ENCODE measurements at regions not wholly inside any gene's neighbourhood (a gene's known extent, or its start where the extent isn't known, plus 50 kb on each side); places are given as distances from the start of the nearest gene placed in this dataset.
"Not testable (repeated sequence)": the region's sequence is repeated elsewhere in the genome, so short reads cannot be mapped to it uniquely, and the experiment has no call there.

GRCh38 chr6:92281571-92282076, 1137.7 kb downstream of the EPHA7 start:
- Histone ChIP-seq H3K27ac (ENCODE audit: low read length) (no peak overlapping the region), H3K27me3 (ENCODE audit: insufficient read depth, low read length) (no peaks in the 10 kb centered on the region), H3K36me3 (ENCODE audit: insufficient read depth, low read depth, low read length) (no peaks in the 10 kb centered on the region), H3K4me3 (ENCODE audit: low read length) (no peak overlapping the region), H3K9me3 (ENCODE audit: insufficient read depth, low read depth, low read length) (no peaks in the 10 kb centered on the region), H3K9ac (ENCODE audit: low read depth, low read length) (no peak overlapping the region), H3K4me1 (ENCODE audit: insufficient read depth, low read length) (no peaks in the 10 kb centered on the region)

GRCh38 chr6:92275150-92275549, 1144.2 kb downstream of the EPHA7 start:
- no peaks in the 10 kb centered on the region for H3K36me3 ChIP-seq (ENCODE audit: insufficient read depth, low read depth, low read length)
- H3K27ac ChIP-seq (ENCODE audit: low read length): no peak overlapping the region
- H3K4me3 ChIP-seq (ENCODE audit: low read length): no peak overlapping the region
- no peaks in the 10 kb centered on the region for H3K9me3 ChIP-seq (ENCODE audit: insufficient read depth, low read depth, low read length)
- H3K27me3 ChIP-seq (ENCODE audit: insufficient read depth, low read length): no peaks in the 10 kb centered on the region
- no peaks in the 10 kb centered on the region for H3K4me1 ChIP-seq (ENCODE audit: insufficient read depth, low read length)
- H3K9ac ChIP-seq (ENCODE audit: low read depth, low read length): no peak overlapping the region

- Histone ChIP-seq H3K36me3 (ENCODE audit: insufficient read depth, low read depth, low read length) (no peaks in the 10 kb centered on the region), H3K4me1 (ENCODE audit: insufficient read depth, low read length) (no peaks in the 10 kb centered on the region), H3K9me3 (ENCODE audit: insufficient read depth, low read depth, low read length) (no peaks in the 10 kb centered on the region), H3K9ac (ENCODE audit: low read depth, low read length) (no peak overlapping the region), H3K27me3 (ENCODE audit: insufficient read depth, low read length) (no peaks in the 10 kb centered on the region), H3K27ac (ENCODE audit: low read length) (no peak overlapping the region), H3K4me3 (ENCODE audit: low read length) (no peak overlapping the region)
Measured at GRCh38 chr6:92274588-92274987, 1144.8 kb downstream of the EPHA7 start.

GRCh38 chr6:92273694-92274093, 1145.7 kb downstream of the EPHA7 start:
- Histone ChIP-seq H3K9ac (ENCODE audit: low read depth, low read length) (no peak overlapping the region), H3K9me3 (ENCODE audit: insufficient read depth, low read depth, low read length) (no peaks in the 10 kb centered on the region), H3K4me1 (ENCODE audit: insufficient read depth, low read length) (no peaks in the 10 kb centered on the region), H3K27me3 (ENCODE audit: insufficient read depth, low read length) (no peaks in the 10 kb centered on the region), H3K36me3 (ENCODE audit: insufficient read depth, low read depth, low read length) (no peaks in the 10 kb centered on the region), H3K27ac (ENCODE audit: low read length) (no peak overlapping the region), H3K4me3 (ENCODE audit: low read length) (no peak overlapping the region)

GRCh38 chr6:92271091-92271490, 1148.3 kb downstream of the EPHA7 start:
- Histone ChIP-seq H3K9ac (ENCODE audit: low read depth, low read length) (no peak overlapping the region), H3K4me1 (ENCODE audit: insufficient read depth, low read length) (no peaks in the 10 kb centered on the region), H3K36me3 (ENCODE audit: insufficient read depth, low read depth, low read length) (no peaks in the 10 kb centered on the region), H3K27ac (ENCODE audit: low read length) (no peak overlapping the region), H3K4me3 (ENCODE audit: low read length) (no peak overlapping the region), H3K9me3 (ENCODE audit: insufficient read depth, low read depth, low read length) (no peaks in the 10 kb centered on the region), H3K27me3 (ENCODE audit: insufficient read depth, low read length) (no peaks in the 10 kb centered on the region)

- no peaks in the 10 kb centered on the region for H3K9me3 ChIP-seq (ENCODE audit: insufficient read depth, low read depth, low read length)
- H3K27me3 ChIP-seq (ENCODE audit: insufficient read depth, low read length): no peaks in the 10 kb centered on the region
- H3K4me3 ChIP-seq (ENCODE audit: low read length): no peak overlapping the region
- H3K36me3 ChIP-seq (ENCODE audit: insufficient read depth, low read depth, low read length): no peaks in the 10 kb centered on the region
- no peak overlapping the region for H3K9ac ChIP-seq (ENCODE audit: low read depth, low read length)
- no peaks in the 10 kb centered on the region for H3K4me1 ChIP-seq (ENCODE audit: insufficient read depth, low read length)
- H3K27ac ChIP-seq (ENCODE audit: low read length): no peak overlapping the region
Measured at GRCh38 chr6:92270365-92270764, 1149.0 kb downstream of the EPHA7 start.

- H3K27me3 ChIP-seq (ENCODE audit: insufficient read depth, low read length): no peaks in the 10 kb centered on the region
- H3K9ac ChIP-seq (ENCODE audit: low read depth, low read length): no peak overlapping the region
- no peaks in the 10 kb centered on the region for H3K4me1 ChIP-seq (ENCODE audit: insufficient read depth, low read length)
- H3K27ac ChIP-seq (ENCODE audit: low read length): no peak overlapping the region
- H3K9me3 ChIP-seq (ENCODE audit: insufficient read depth, low read depth, low read length): no peaks in the 10 kb centered on the region
- H3K36me3 ChIP-seq (ENCODE audit: insufficient read depth, low read depth, low read length): no peaks in the 10 kb centered on the region
- H3K4me3 ChIP-seq (ENCODE audit: low read length): no peak overlapping the region
Measured at GRCh38 chr6:92267335-92267734, 1152.0 kb downstream of the EPHA7 start.

GRCh38 chr6:92263864-92264263, 1155.5 kb downstream of the EPHA7 start:
- H3K36me3 ChIP-seq (ENCODE audit: insufficient read depth, low read depth, low read length): no peaks in the 10 kb centered on the region
- H3K9me3 ChIP-seq (ENCODE audit: insufficient read depth, low read depth, low read length): no peaks in the 10 kb centered on the region
- H3K27ac ChIP-seq (ENCODE audit: low read length): no peak overlapping the region
- H3K4me1 ChIP-seq (ENCODE audit: insufficient read depth, low read length): no peaks in the 10 kb centered on the region
- H3K9ac ChIP-seq (ENCODE audit: low read depth, low read length): no peak overlapping the region
- H3K4me3 ChIP-seq (ENCODE audit: low read length): no peak overlapping the region
- H3K27me3 ChIP-seq (ENCODE audit: insufficient read depth, low read length): no peaks in the 10 kb centered on the region

GRCh38 chr6:92259171-92259570, 1160.2 kb downstream of the EPHA7 start:
- Histone ChIP-seq H3K27me3 (ENCODE audit: insufficient read depth, low read length) (no peaks in the 10 kb centered on the region), H3K27ac (ENCODE audit: low read length) (no peak overlapping the region), H3K36me3 (ENCODE audit: insufficient read depth, low read depth, low read length) (no peaks in the 10 kb centered on the region), H3K9ac (ENCODE audit: low read depth, low read length) (no peak overlapping the region), H3K4me3 (ENCODE audit: low read length) (no peak overlapping the region), H3K4me1 (ENCODE audit: insufficient read depth, low read length) (no peaks in the 10 kb centered on the region), H3K9me3 (ENCODE audit: insufficient read depth, low read depth, low read length) (no peaks in the 10 kb centered on the region)

- Histone ChIP-seq H3K9me3 (ENCODE audit: insufficient read depth, low read depth, low read length) (no peaks in the 10 kb centered on the region), H3K9ac (ENCODE audit: low read depth, low read length) (no peak overlapping the region), H3K36me3 (ENCODE audit: insufficient read depth, low read depth, low read length) (no peaks in the 10 kb centered on the region), H3K4me1 (ENCODE audit: insufficient read depth, low read length) (no peaks in the 10 kb centered on the region), H3K27me3 (ENCODE audit: insufficient read depth, low read length) (no peaks in the 10 kb centered on the region), H3K27ac (ENCODE audit: low read length) (no peak overlapping the region), H3K4me3 (ENCODE audit: low read length) (no peak overlapping the region)
Measured at GRCh38 chr6:92243315-92243714, 1176.0 kb downstream of the EPHA7 start.

GRCh38 chr6:92231171-92231701, 1188.1 kb downstream of the EPHA7 start:
- no peaks in the 10 kb centered on the region for H3K9me3 ChIP-seq (ENCODE audit: insufficient read depth, low read depth, low read length)
- no peaks in the 10 kb centered on the region for H3K36me3 ChIP-seq (ENCODE audit: insufficient read depth, low read depth, low read length)
- no peaks in the 10 kb centered on the region for H3K4me1 ChIP-seq (ENCODE audit: insufficient read depth, low read length)
- H3K27me3 ChIP-seq (ENCODE audit: insufficient read depth, low read length): no peaks in the 10 kb centered on the region
- H3K4me3 ChIP-seq (ENCODE audit: low read length): no peak overlapping the region
- no peak overlapping the region for H3K9ac ChIP-seq (ENCODE audit: low read depth, low read length)
- no peak overlapping the region for H3K27ac ChIP-seq (ENCODE audit: low read length)

GRCh38 chr6:92219987-92220386, 1199.4 kb downstream of the EPHA7 start:
- not testable (repeated sequence) for H3K4me3 ChIP-seq (ENCODE audit: low read length); H3K27me3 ChIP-seq (ENCODE audit: insufficient read depth, low read length); H3K36me3 ChIP-seq (ENCODE audit: insufficient read depth, low read depth, low read length); H3K27ac ChIP-seq (ENCODE audit: low read length); H3K4me1 ChIP-seq (ENCODE audit: insufficient read depth, low read length); H3K9ac ChIP-seq (ENCODE audit: low read depth, low read length)
- H3K9me3 ChIP-seq (ENCODE audit: insufficient read depth, low read depth, low read length): peaks cover 16% of the 10 kb centered on the region; the same call in 1 of the 2 replicates
